ENCODE measurements at regions not wholly inside any gene's neighbourhood (a gene's known extent, or its start where the extent isn't known, plus 50 kb on each side); places are given as distances from the start of the nearest gene placed in this dataset.

- no peaks in the 10 kb centered on the region for H3K9me3 ChIP-seq (ENCODE audit: control insufficient read depth in 1 of 2, insufficient read depth in 1 of 2, low read depth in 1 of 2, low read length in 2 of 2)
- no peaks in the 10 kb centered on the region; the same call in 1 of the 2 replicates for H3K9me2 ChIP-seq (ENCODE audit: insufficient read depth)
- H3K9ac ChIP-seq (ENCODE audit: low read length): no peak overlapping the region
- intact Hi-C loops (cut with micrococcal nuclease): no loop called here
- H3K4me1 ChIP-seq (ENCODE audit: control insufficient read depth in 1 of 2, insufficient read depth in 2 of 2, low read length in 2 of 2): peaks cover 0 to 9% of the 10 kb centered on the region in 2 experiments; a peak in 2 of 4 replicates
- no peaks in the 10 kb centered on the region for H3K79me2 ChIP-seq (ENCODE audit: insufficient read depth, low read length)
- H3K4me2 ChIP-seq (ENCODE audit: low read length): no peak overlapping the region
- H4K20me1 ChIP-seq (ENCODE audit: insufficient read depth): no peaks in the 10 kb centered on the region
- H3K27me3 ChIP-seq (ENCODE audit: insufficient read depth, low read length): no peaks in the 10 kb centered on the region
- CTCF ChIA-PET: interaction anchor here (1.2 kb wide), 1 partner anchor 14 kb away, joined by 3 read pairs; no protein-coding TSS in a partner anchor
- H3K27ac ChIP-seq (ENCODE audit: low read depth, low read length): no peak overlapping the region
- no peak overlapping the region for H3K4me3 ChIP-seq (replicated peaks in 1 of 2; ENCODE audit: low read depth in 1 of 2, low read length in 2 of 2)
- ATAC-seq (no peak), DNase-seq (ENCODE audit: low read depth, low spot score) (no peak)
- POLR2A ChIA-PET: no interaction called here
- H2AFZ ChIP-seq (ENCODE audit: low read depth, low read length, poor library complexity, severe bottlenecking): no peak overlapping the region
- TF ChIP-seq YY1 (IDR thresholded peaks at IDR 0.05; ENCODE audit: extremely low read depth, insufficient replicate concordance, low read depth, low read length) (no peak), TCF7L2 (IDR thresholded peaks at IDR 0.05; ENCODE audit: borderline replicate concordance, extremely low read depth, insufficient read depth, insufficient read length) (no peak), POLR2AphosphoS5 (IDR thresholded peaks at IDR 0.05; ENCODE audit: low read depth, low read length) (no peak), SIN3A (IDR thresholded peaks at IDR 0.05; ENCODE audit: low read depth) (no peak), ZNF274 (IDR thresholded peaks at IDR 0.05; ENCODE audit: low read depth, low read length) (no peak), ELF1 (IDR thresholded peaks at IDR 0.05; ENCODE audit: borderline replicate concordance, low read depth) (no peak), SP1 (IDR thresholded peaks at IDR 0.05; ENCODE audit: low read depth) (no peak), RAD21 (IDR thresholded peaks at IDR 0.05; ENCODE audit: low read depth) (no peak), JUND (IDR thresholded peaks at IDR 0.05) (no peak), EGR1 (IDR thresholded peaks at IDR 0.05; ENCODE audit: low read depth) (no peak), POLR2A (IDR thresholded peaks at IDR 0.05; ENCODE audit: borderline replicate concordance, extremely low read depth, insufficient read depth, insufficient read length) (no peak), EZH2phosphoT487 (IDR thresholded peaks at IDR 0.05; ENCODE audit: borderline replicate concordance) (no peak), CBX3 (IDR thresholded peaks at IDR 0.05; ENCODE audit: low read depth) (no peak)
- TF ChIP-seq, protein P1, sequence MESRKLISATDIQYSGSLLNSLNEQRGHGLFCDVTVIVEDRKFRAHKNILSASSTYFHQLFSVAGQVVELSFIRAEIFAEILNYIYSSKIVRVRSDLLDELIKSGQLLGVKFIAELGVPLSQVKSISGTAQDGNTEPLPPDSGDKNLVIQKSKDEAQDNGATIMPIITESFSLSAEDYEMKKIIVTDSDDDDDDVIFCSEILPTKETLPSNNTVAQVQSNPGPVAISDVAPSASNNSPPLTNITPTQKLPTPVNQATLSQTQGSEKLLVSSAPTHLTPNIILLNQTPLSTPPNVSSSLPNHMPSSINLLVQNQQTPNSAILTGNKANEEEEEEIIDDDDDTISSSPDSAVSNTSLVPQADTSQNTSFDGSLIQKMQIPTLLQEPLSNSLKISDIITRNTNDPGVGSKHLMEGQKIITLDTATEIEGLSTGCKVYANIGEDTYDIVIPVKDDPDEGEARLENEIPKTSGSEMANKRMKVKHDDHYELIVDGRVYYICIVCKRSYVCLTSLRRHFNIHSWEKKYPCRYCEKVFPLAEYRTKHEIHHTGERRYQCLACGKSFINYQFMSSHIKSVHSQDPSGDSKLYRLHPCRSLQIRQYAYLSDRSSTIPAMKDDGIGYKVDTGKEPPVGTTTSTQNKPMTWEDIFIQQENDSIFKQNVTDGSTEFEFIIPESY (IDR thresholded peaks at IDR 0.05; ENCODE audit: extremely low read depth, insufficient replicate concordance, low read length): no peak
- TF ChIP-seq, protein P2, sequence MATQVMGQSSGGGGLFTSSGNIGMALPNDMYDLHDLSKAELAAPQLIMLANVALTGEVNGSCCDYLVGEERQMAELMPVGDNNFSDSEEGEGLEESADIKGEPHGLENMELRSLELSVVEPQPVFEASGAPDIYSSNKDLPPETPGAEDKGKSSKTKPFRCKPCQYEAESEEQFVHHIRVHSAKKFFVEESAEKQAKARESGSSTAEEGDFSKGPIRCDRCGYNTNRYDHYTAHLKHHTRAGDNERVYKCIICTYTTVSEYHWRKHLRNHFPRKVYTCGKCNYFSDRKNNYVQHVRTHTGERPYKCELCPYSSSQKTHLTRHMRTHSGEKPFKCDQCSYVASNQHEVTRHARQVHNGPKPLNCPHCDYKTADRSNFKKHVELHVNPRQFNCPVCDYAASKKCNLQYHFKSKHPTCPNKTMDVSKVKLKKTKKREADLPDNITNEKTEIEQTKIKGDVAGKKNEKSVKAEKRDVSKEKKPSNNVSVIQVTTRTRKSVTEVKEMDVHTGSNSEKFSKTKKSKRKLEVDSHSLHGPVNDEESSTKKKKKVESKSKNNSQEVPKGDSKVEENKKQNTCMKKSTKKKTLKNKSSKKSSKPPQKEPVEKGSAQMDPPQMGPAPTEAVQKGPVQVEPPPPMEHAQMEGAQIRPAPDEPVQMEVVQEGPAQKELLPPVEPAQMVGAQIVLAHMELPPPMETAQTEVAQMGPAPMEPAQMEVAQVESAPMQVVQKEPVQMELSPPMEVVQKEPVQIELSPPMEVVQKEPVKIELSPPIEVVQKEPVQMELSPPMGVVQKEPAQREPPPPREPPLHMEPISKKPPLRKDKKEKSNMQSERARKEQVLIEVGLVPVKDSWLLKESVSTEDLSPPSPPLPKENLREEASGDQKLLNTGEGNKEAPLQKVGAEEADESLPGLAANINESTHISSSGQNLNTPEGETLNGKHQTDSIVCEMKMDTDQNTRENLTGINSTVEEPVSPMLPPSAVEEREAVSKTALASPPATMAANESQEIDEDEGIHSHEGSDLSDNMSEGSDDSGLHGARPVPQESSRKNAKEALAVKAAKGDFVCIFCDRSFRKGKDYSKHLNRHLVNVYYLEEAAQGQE (IDR thresholded peaks at IDR 0.05; ENCODE audit: low read depth): no peak
- TF ChIP-seq, protein P3, sequence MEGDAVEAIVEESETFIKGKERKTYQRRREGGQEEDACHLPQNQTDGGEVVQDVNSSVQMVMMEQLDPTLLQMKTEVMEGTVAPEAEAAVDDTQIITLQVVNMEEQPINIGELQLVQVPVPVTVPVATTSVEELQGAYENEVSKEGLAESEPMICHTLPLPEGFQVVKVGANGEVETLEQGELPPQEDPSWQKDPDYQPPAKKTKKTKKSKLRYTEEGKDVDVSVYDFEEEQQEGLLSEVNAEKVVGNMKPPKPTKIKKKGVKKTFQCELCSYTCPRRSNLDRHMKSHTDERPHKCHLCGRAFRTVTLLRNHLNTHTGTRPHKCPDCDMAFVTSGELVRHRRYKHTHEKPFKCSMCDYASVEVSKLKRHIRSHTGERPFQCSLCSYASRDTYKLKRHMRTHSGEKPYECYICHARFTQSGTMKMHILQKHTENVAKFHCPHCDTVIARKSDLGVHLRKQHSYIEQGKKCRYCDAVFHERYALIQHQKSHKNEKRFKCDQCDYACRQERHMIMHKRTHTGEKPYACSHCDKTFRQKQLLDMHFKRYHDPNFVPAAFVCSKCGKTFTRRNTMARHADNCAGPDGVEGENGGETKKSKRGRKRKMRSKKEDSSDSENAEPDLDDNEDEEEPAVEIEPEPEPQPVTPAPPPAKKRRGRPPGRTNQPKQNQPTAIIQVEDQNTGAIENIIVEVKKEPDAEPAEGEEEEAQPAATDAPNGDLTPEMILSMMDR (IDR thresholded peaks at IDR 0.05 in 2 of 3, conservative IDR thresholded peaks at IDR 0.05 in 1 of 3; ENCODE audit: borderline replicate concordance in 1 of 3, insufficient read depth in 1 of 3, low read depth in 2 of 3, low read length in 2 of 3): no peak
- H3K36me3 ChIP-seq (ENCODE audit: control insufficient read depth in 1 of 2, insufficient read depth in 2 of 2, low read length in 2 of 2): no peaks in the 10 kb centered on the region
- RAD21 ChIA-PET (ENCODE audit: low non-redundant PET in 1 of 2, low total read pairs in 2 of 2, uncharacterized antibody in 2 of 2, unreplicated experiment in 2 of 2): no interaction called here
- BruUV-seq (replicated peaks): no TSS peak
Observed at GRCh38 chr15:66897416-66897815, 168.0 kb upstream of the SMAD3 start.
